GM18867 (cell line): ENCODE measurements at regions not wholly inside any gene's neighbourhood (a gene's known extent, or its start where the extent isn't known, plus 50 kb on each side); places are given as distances from the start of the nearest gene placed in this dataset.

ENCODE experiments used
- ATAC-seq: cut with Tn5 transposase; IDR thresholded peaks from one replicate; pipeline ENCODE4 v1.9.1; 2021; ENCODE audit warnings: mild to moderate bottlenecking, moderate library complexity; ENCODE audit not compliant: unreplicated experiment

DNA sequence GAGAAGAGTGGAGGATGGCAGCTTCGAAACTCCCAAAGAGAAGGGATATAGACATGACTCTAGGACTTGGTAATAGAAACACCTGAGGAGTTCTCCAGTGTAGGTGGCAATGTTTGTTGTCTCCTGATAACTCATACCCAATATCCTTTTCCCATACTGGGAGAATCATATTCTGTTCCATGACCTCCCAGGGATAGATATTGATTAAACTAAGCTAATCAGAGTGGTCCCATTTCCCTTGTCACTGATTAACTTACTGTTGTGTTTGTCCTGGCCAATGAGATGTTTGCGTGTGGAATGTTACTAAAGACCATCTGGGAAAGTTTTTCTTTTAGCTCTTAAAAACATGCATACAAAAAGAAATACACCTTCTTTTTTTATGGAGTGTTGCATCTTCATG is 85.6 kb downstream of the RPL22L1 start:
- ATAC-seq, result no peak

DNA sequence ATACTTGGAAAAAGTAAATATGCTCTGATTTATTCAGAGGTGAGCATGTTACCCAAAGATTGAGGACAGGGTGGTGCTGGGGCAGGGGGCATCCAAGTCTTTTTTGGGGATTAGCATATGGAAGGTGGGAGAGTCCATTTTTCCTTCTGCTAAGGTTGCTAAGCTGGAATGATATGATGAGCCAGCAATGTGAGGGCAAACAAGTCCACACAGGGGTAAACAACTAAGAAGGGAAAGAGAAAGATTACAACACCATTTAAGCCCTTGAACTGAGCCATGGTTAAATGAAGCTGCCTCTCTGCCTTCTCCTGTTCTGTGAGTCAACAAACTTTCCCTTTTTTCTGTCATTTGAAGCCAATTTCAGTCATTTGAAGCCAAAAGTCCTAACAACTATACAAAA is 89.0 kb downstream of the RPL22L1 start:
- ATAC-seq, result no peak

DNA sequence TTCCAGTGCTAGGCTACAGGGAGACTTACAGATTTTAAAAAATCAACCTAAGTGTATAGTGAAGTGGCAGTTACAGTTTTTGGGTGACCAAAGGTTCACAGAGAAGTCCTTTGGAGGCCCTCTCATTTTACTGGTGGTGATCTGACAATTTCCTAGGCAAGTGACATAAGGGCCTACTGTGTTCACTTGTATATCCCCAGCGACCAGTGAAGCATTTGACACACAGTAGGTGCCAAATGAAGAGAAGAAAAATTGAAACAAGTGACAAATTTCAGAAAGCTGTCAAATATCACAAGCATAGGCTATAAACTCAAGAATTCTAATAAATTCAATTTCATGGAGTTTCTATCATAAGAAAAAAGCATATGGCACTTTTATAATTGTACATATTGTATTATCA is 89.5 kb downstream of the RPL22L1 start:
- ATAC-seq, result no peak

DNA sequence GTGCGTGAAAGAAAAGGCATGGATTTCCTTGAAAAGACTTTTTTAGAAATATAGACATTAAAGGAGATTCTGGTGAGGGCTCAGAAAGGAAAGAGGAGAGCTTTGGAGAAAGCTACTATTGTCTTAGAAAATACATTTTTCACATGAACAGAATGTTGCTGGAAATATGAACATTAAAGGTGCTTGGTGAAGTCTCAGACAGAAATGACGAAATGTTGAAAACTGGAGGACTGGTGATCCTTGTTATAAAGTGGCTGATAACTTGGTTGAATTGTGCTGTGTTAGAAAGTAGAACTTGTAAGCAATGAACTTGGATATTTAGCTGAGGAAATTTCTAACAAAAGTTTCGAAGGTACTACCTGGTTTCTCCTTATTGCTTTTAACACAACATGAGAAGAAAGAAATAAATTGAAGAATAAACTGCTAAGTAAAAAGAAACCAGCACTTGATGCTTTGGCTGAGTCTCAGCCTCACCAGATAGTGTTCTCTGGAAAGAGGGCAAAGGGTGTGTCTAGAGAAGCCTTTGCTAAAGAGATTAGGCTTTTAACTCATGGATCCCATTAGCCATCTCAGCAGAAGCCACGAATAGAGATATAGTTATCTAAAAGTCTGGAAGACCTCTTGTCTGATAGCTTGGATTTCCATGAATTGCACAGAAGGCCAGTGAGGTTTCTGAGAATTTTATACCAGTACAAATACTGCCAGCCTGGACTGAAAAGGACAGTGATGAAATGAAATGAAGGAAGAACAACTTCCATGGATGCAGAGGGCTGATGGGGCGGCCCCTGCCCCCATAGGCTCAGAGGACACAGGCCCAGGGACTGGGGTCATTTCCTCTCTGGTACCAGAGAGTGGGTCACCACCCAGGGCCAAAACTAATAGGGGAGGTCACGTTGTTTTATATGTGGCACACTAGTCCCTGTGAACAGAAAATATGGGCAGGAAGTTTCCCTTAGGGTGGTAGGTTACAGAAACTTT is 91.5 kb downstream of the RPL22L1 start:
- no peak for ATAC-seq

DNA sequence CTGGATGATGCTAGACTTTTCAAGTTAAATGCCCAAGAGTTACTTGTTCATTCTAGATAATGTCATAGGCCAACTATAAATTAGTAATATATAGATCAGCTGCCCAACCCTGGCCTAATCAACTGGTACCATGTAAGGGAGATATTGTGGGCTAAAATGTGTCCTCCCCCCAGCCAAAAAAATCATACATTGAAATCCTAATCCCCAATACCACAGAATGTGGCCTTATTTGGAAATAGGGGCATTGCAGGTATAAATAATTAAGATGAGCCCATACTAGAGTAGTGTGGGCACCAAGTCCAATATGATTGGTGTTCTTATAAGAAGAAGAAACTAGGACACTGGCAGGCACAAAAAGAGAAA is 92.5 kb downstream of the RPL22L1 start:
- ATAC-seq, result no peak

DNA sequence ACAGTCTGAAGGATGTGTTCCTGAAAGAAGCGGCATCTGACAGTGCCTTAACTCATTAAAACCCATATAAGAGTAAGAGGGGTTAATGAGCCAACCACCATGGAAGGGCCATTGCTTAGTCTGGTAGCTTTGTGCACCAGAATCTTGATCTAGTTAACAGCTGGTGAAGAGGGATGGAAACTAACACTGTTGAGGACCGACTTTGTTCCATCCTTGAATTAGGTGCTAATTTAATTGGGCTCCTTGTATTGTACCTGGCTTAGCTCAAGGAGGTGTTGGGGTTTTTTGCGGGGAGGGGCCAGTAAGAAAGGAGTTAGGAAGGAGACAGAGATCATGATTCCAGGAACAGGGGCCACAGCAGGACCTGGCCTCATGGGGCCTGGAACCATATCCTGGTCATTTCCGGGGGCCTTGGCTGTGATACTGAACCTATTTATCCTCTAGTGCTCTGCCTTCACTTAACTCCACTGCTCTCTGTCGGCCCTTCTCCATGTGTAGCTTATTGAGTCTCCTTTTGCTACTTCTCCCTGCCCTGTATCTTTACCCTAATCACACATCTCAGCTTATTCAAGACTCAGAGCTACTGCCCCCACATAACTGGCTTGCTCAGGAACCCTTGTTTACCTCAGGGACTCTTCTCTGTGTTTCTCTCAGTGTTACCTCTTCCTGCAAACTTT is 93.0 kb downstream of the RPL22L1 start:
- no peak for ATAC-seq

DNA sequence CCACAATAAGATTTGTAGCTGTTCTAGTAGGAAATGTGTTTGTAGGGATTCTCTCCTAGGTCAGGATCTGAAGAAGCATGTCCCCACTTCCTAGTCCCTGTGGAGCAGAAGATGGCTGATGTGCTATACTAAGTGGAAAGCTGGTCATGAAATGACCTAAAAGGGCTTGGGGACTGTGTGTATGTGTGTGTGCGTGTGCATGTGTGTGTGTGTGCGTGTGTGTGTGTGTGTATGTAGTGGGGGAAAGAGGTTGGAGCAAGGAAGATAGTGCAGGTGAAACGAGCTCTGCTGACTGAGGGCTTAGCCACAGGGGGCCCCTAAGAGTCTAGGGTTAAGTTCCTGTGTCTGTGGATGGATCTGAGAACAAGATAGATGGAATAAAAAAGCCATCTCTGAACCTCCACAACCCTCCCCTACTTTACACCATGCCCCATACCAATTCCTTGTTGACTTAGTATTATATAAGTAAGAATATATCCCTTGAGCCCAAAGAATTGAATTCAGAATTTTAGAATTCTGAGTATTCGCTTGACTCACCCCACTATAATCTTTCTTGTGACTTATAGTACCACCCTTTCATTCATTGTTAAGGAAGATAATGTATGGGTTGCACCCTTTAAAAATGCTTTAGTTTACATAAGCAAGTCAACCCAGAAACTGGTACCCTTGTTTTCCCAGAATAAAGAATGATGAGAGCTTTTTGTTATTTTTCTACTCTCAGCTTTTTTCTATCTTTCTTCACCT is 96.1 kb downstream of the RPL22L1 start:
- ATAC-seq, result no peak

DNA sequence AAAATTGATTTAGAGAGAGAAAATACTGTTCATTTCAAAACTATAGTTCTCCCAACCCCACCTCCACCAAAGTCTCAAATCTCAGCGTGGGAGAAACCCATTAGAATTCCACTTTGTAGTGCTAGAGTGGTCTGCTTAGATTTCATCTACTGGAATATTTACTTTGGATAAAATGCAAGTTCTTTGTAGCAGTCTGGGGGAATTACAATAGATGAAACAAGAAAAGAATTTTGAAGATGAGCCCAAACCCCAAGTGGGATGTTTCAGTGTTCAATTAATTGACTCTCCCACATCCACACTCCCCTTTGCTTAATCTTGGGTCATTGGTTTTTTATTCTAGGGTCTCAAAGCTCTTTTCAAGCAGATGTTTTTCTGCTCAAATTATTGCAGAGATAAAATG is 97.8 kb downstream of the RPL22L1 start:
- ATAC-seq, result no peak

DNA sequence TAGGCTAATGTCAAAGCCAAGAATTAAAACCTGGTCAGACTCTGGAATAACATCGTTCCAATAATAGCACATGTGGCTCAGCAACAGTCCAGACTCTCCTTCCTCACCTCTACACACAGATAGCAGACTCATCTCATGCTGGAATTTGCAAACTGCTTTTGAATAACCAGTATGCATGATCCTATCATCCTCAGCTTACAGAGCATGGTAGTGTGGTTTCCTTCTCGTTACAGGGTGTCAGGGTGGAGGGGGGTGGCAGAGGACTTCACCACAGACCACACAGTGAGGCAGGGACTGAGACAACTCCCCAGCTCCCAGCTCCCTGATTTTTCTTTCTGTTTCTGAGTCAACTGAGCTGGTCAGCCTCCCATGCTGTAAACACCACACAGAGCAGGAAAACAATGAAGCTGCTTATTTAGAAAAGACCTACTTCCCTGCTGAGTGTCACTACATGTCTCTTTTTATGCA is 101.6 kb downstream of the RPL22L1 start:
- no peak for ATAC-seq

DNA sequence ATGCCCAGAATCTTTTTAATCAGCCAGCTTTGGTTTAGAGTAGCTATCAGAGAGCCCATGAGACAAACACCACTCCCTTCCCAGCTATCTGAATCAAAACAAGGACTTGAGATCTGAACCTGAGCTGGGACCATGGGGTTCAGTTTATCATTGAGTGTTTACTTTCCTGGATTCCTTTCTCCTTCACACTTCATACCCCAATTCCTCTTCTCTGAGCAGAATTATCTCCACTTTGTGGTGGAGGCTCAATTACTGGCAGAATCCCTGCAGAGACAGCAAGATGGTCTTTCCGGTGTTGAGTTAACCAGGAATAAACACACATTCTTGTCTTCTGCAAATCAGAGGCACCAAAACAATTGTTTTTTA is 102.4 kb downstream of the RPL22L1 start:
- no peak for ATAC-seq

DNA sequence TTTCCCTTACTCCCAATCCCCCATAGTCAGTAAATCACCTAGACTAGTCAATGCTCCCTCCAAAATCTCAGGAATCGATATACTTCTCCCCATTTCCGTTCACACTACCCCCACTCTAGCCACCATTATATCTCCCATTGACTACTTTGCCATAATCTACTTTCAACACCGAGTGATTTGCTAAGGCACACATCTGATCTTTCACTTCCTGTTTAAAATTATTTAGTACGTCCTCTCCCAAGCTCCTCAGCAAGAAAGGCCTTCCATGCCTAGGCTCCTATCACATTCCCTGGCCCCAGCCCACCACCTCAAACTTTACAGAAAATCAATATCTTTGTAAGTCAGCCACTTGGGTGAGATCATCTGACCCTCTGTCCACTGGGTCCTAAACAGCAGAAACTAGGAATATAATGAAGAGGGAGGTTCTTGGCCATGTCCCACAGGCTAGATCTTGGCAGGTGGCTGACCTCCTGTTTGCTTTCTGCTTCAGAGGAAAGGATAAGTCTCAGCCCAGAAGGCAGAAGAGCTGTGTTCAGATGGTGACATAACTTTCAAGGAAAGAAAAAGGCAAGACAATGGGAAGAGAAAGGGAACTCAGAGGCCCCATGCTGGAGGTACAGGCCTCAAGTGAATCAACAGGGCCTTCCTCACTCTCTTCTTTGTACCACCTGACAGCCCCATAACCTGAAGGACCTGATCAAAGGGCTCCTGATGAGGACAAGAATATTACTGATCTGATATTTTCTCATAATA is 103.0 kb downstream of the RPL22L1 start:
- no peak for ATAC-seq

DNA sequence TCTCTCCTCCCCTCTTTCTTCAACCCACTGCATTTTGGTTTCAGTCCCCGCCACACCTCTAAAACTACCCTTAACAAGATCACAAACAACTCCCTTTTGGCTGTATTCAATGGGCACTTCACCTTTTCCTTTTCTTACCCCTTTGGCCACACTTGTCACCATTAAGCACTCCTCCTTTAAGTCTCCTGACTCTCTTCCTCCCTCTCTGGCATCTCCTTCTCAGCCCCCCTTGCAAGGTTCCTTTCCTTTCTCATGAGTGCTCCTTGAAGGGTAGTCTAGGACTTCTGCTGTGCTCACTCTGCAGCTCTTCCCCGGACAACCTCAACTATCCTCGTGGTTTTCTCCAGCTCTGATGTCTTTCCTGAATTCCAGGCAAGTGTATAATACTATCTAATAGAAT is 103.7 kb downstream of the RPL22L1 start:
- no peak for ATAC-seq

DNA sequence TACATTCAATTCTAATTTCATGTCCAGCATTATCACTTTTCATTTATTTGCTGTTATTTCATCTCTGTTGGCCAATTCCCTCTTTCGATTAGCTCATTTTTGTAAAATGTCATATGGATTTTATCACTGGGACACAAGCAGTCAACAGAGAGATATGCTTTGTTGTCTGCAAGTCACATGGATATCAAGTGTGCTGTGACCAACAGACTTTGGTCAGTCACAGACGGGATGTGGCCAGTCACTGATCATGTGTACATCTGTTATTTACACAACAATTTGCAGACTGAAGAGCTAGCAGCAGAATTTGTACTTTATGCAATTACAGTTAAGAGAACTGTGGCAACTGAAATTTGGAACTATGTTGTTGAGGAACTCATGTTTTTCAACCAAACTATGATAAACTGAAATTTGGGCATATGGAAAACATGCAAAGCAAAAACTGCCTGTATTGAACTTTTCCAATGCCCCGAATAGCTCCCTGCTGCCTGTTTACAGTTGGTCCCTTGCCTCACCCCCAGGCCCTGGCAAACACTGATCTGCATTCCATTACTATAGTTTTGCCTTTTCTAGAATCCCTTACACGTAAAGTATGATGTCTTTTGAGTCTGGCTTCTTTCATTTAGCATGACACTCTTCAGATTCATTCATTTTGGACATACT is 104.4 kb downstream of the RPL22L1 start:
- no peak for ATAC-seq

DNA sequence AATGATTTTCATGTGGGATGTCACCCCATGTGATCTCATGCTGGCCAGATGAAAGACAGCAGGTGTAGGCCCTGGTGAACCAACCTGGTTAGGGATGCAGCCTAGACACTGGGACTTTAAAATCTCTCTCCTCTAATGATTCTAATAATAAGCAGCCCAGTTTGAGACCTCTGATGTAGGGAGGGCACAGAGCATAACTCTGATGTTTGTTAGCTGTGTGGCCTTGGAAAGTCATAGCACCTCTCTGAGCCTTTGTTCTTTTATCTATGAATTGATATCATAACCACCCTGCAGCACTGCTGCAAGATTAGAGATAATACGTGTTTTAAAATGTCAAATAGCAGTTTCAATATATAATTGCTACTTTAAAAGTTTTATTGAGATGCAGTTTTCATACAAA is 106.0 kb downstream of the RPL22L1 start:
- ATAC-seq, result no peak

DNA sequence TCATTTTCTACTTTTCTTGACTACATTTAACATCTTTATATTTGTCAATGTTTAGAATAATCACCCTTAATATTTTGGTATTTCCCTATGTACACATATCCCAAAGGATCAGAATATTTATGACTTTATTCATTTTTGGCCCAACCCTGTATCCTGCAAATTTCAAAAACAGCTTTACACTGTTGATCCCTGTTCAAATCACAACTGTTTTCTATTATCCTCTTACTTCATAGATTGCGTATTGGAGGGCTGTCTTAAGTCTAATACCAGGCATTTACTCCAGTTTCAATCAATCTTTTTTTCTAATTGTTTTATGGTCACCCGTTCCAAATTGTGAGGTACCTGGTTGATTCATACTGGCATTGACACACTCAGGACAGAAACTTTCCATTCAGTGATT is 107.9 kb downstream of the RPL22L1 start:
- ATAC-seq, result no peak

DNA sequence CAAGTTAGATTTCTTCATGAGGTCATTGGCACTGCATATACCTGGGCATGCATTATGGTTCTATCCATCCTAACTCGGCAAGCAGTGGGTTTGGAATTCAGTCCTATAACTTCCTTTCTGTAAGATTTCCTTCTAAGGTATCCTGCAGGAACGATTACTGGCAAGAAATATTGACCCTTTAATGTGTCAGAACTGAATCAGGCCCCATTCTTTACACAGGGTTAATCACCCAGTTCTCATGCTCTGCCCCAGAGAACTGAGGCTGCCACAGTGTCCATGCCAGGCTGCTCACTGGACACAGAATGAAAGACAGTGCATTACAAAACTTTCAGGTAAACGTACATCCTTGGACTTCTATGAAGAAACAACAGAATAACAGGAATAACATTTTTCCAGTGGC is 108.9 kb downstream of the RPL22L1 start:
- no peak for ATAC-seq

DNA sequence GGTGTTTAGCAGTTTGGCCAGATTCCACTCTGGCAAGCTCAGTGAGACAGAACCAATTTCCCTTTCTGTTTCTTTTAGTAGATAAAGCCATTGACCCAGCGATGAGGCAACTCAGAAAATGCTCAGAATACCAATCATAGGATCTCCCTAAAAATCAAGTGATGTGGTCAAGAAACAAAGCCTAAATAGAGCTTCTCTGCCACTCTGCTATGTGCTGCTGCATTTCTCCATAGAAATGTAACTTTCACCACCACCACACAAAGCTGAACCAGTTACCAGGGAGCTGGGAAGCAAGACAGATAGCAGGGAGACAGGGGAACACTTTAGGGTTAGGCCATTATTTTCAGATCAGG is 109.8 kb downstream of the RPL22L1 start:
- ATAC-seq, result no peak

DNA sequence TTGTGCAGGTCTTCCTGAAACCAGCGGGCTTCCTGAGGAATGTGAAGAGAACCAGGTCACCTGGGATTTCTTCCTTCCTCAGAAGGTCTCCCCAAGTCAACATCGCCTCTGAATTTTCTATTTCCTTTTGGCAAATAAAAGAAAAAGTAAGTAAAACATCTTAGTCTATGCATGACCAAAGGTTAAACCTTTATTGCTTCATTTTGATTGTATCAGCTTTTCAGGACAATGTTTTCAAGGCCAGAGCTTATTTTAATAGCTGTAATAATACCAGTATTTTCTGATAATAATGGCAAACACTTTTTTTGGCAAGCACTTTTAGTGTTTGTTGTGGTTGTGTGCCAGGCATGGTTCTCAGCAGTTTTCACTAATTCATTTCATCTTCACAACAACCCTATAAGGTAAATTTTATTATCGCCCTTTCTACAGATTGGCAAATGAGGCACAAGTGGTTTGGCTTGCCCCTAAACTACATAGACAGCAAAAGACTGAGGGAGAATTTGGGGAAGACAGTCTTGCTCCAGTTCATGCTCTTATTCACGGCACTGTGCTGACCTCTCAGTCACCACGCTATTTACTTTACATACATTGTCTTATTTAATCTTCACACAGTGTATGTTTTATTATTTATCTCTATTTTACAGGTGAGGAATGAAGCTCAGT is 110.4 kb downstream of the RPL22L1 start:
- ATAC-seq, result no peak

DNA sequence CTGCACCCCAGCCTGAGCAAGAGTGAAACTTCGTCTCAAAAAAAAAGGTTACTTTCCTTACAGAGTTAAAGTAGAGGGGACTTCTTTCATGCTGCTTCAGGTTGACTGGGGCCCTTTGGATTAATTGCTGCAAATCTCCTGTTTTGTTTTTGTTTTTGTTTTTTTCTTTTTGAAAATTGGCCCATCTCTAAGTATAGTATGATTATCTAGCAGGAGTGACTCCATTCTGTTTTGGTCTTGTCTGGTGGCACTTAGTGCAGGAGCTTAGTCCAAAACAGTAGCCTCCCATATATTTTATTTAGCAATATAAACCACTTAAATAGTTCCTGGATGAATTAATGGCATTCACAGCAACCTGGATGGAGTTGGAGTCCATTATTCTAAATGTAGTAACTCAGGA is 113.0 kb downstream of the RPL22L1 start:
- ATAC-seq, result no peak

DNA sequence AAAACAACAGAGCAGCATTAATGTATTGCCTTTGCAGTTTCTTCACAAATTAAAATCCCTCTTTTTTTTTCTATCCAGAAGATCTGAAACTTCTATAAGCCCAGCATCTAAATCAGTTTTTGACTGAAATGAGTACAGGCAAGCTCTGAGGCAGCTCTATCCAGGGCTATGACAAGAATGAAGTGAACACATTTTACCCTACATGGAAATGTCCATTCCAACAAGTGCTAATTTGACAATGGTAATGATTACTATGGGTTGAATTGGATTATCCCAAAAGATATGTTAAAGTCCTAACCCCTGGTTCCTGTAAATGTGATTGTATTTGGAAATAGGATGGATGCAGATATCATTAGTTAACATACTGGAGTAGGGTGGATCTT is 115.7 kb downstream of the RPL22L1 start:
- no peak for ATAC-seq
